NCI-H446 (cell line): ENCODE measurements at regions not wholly inside any gene's neighbourhood (a gene's known extent, or its start where the extent isn't known, plus 50 kb on each side); places are given as distances from the start of the nearest gene placed in this dataset.
A peak's percentile ranks its signal among the peaks of the same experiment; 100 is the strongest.
"Not testable (repeated sequence)": the region's sequence is repeated elsewhere in the genome, so short reads cannot be mapped to it uniquely, and the experiment has no call there.

Experiments
- DNase-seq, 2 experiments: peaks; one replicate each; lab custom pipeline; 2025; lab: John Stamatoyannopoulos, UW

GRCh38 chr2:125364984-125365265, 1291.0 kb upstream of the GYPC start:
- no peak for DNase-seq

GRCh38 chr2:125371867-125372266, 1284.1 kb upstream of the GYPC start:
- DNase-seq, result no peak

- no peak for DNase-seq
These were observed 1282.7 kb upstream of the GYPC start for GRCh38 chr2:125373293-125373692.

GRCh38 chr2:125386074-125386473, 1269.9 kb upstream of the GYPC start:
- no peak for DNase-seq

- DNase-seq, result no peak
These were observed 1258.3 kb upstream of the GYPC start for GRCh38 chr2:125397535-125398251.

GRCh38 chr2:125398738-125399524, 1257.0 kb upstream of the GYPC start:
- DNase-seq, result no peak

GRCh38 chr2:125405816-125406215, 1250.1 kb upstream of the GYPC start:
- DNase-seq, result peak in 1 of 2 experiments; percentile 36

- no peak for DNase-seq
These were observed 1247.0 kb upstream of the GYPC start for GRCh38 chr2:125408874-125409538.

GRCh38 chr2:125418483-125418882, 1237.5 kb upstream of the GYPC start:
- DNase-seq, result no peak

- DNase-seq, result not testable (repeated sequence)
These were observed 1233.7 kb upstream of the GYPC start for GRCh38 chr2:125422198-125422770.

GRCh38 chr2:125424266-125424785, 1231.6 kb upstream of the GYPC start:
- no peak for DNase-seq

GRCh38 chr2:125427721-125428315, 1228.1 kb upstream of the GYPC start:
- DNase-seq, result no peak

GRCh38 chr2:125444106-125444505, 1211.9 kb upstream of the GYPC start:
- DNase-seq, result peak in 1 of 2 experiments; percentile 5

- no peak for DNase-seq
These were observed 1210.5 kb upstream of the GYPC start for GRCh38 chr2:125445495-125445894.

GRCh38 chr2:125450092-125450491, 1205.9 kb upstream of the GYPC start:
- no peak for DNase-seq

GRCh38 chr2:125455110-125455509, 1200.8 kb upstream of the GYPC start:
- DNase-seq, result no peak

- peak in 1 of 2 experiments; percentile 29 for DNase-seq
These were observed 1199.1 kb upstream of the GYPC start for GRCh38 chr2:125456693-125457363.

- peak in 1 of 2 experiments; percentile 56 for DNase-seq
These were observed 1184.0 kb upstream of the GYPC start for GRCh38 chr2:125471963-125472362.

- DNase-seq, result no peak
These were observed 1176.8 kb upstream of the GYPC start for GRCh38 chr2:125479143-125479636.

GRCh38 chr2:125490308-125490707, 1165.7 kb upstream of the GYPC start:
- no peak for DNase-seq

- DNase-seq, result no peak
These were observed 1164.3 kb upstream of the GYPC start for GRCh38 chr2:125491663-125492062.
